ENCODE measurements at regions not wholly inside any gene's neighbourhood (a gene's known extent, or its start where the extent isn't known, plus 50 kb on each side); places are given as distances from the start of the nearest gene placed in this dataset.

DNA sequence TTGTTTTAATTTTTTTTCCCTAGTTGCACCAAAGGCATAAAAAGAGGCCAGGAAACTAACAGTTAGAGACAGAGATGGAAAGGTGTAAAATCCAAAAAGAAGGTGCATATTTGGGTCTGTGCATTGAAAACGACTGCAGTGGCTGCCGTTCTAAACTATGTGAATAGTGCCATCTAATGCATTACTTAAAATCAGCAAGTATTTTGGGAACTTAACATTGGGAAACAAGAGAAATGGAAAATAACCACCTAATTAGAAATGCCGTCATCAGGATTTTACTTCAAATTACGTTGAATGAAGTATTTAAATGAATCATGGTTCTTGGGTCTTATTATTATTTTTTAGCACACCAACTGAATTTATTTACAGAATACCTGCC lies 189.5 kb upstream of the MIR17HG start:
- TF ChIP-seq, protein P1, sequence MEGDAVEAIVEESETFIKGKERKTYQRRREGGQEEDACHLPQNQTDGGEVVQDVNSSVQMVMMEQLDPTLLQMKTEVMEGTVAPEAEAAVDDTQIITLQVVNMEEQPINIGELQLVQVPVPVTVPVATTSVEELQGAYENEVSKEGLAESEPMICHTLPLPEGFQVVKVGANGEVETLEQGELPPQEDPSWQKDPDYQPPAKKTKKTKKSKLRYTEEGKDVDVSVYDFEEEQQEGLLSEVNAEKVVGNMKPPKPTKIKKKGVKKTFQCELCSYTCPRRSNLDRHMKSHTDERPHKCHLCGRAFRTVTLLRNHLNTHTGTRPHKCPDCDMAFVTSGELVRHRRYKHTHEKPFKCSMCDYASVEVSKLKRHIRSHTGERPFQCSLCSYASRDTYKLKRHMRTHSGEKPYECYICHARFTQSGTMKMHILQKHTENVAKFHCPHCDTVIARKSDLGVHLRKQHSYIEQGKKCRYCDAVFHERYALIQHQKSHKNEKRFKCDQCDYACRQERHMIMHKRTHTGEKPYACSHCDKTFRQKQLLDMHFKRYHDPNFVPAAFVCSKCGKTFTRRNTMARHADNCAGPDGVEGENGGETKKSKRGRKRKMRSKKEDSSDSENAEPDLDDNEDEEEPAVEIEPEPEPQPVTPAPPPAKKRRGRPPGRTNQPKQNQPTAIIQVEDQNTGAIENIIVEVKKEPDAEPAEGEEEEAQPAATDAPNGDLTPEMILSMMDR (IDR thresholded peaks at IDR 0.05) = no peak
- no peak for TF ChIP-seq POLR2A (IDR thresholded peaks at IDR 0.05)
- no peak for TF ChIP-seq POLR2AphosphoS5 (IDR thresholded peaks at IDR 0.05)
